ENCODE measurements at regions not wholly inside any gene's neighbourhood (a gene's known extent, or its start where the extent isn't known, plus 50 kb on each side); places are given as distances from the start of the nearest gene placed in this dataset.

DNA sequence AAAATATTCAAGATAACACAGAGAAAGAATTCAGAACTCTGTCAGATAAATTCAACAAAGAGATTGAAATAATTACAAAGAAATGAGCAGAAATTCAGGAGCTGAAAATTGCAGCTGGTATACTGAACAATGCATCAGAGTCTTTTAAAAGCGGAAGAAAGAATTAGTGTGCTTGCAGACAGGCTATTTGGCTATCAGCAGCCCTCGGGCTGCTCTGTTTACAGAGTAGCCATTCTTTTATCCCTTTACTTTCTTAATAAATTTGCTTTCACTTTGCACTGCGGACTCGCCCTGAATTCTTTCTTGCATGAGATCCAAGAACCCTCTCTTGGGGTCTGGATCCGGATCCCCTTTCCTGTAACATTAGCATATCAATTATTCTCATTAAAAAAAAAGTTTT is 1040.0 kb downstream of the SORCS3 start:
- H3K27ac ChIP-seq (ENCODE audit: low read depth), result no peak overlapping the region
- no peak overlapping the region for H3K4me2 ChIP-seq
- H3K4me1 Mint-ChIP-seq, result peaks cover 36% of the 10 kb centered on the region
- no peak for TF ChIP-seq EZH2phosphoT487 (IDR thresholded peaks at IDR 0.05; ENCODE audit: unreplicated experiment)
- no peak for TF ChIP-seq REST (IDR thresholded peaks at IDR 0.05; ENCODE audit: unreplicated experiment)
- TF ChIP-seq, protein P1, sequence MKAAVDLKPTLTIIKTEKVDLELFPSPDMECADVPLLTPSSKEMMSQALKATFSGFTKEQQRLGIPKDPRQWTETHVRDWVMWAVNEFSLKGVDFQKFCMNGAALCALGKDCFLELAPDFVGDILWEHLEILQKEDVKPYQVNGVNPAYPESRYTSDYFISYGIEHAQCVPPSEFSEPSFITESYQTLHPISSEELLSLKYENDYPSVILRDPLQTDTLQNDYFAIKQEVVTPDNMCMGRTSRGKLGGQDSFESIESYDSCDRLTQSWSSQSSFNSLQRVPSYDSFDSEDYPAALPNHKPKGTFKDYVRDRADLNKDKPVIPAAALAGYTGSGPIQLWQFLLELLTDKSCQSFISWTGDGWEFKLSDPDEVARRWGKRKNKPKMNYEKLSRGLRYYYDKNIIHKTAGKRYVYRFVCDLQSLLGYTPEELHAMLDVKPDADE (IDR thresholded peaks at IDR 0.05), result no peak
- TF ChIP-seq EZH2 (IDR thresholded peaks at IDR 0.05; ENCODE audit: low read depth, unreplicated experiment), result no peak
- no peak for TF ChIP-seq CREB1 (CRISPR knock-in tag; IDR thresholded peaks at IDR 0.05; ENCODE audit: low read depth)
- no peak for TF ChIP-seq ZNF462 (CRISPR knock-in tag; IDR thresholded peaks at IDR 0.05)
- TF ChIP-seq, protein P2, sequence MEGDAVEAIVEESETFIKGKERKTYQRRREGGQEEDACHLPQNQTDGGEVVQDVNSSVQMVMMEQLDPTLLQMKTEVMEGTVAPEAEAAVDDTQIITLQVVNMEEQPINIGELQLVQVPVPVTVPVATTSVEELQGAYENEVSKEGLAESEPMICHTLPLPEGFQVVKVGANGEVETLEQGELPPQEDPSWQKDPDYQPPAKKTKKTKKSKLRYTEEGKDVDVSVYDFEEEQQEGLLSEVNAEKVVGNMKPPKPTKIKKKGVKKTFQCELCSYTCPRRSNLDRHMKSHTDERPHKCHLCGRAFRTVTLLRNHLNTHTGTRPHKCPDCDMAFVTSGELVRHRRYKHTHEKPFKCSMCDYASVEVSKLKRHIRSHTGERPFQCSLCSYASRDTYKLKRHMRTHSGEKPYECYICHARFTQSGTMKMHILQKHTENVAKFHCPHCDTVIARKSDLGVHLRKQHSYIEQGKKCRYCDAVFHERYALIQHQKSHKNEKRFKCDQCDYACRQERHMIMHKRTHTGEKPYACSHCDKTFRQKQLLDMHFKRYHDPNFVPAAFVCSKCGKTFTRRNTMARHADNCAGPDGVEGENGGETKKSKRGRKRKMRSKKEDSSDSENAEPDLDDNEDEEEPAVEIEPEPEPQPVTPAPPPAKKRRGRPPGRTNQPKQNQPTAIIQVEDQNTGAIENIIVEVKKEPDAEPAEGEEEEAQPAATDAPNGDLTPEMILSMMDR (conservative IDR thresholded peaks at IDR 0.05; ENCODE audit: low read depth in 2 of 2), result no peak
- TF ChIP-seq JUNB (IDR thresholded peaks at IDR 0.05; ENCODE audit: unreplicated experiment), result no peak
- TF ChIP-seq ZNF114 (CRISPR knock-in tag; IDR thresholded peaks at IDR 0.05), result no peak
- TF ChIP-seq ZNF331 (CRISPR knock-in tag; IDR thresholded peaks at IDR 0.05; ENCODE audit: low read depth), result no peak
- H3K9me3 Mint-ChIP-seq, result peaks cover 24% of the 10 kb centered on the region
- H3K36me3 ChIP-seq (ENCODE audit: insufficient read depth), result 0 out of 2 replicates have a peak, but pooled peaks cover 8% of the 10 kb centered on the region
- no peaks in the 10 kb centered on the region for H3K79me2 ChIP-seq (replicated peaks; ENCODE audit: insufficient read depth)
- no peaks in the 10 kb centered on the region for H3F3A ChIP-seq (replicated peaks; ENCODE audit: low read depth)
- no peaks in the 10 kb centered on the region for H3K27me3 ChIP-seq (ENCODE audit: insufficient read depth)
- H3K4me1 ChIP-seq (ENCODE audit: insufficient read depth), result peaks cover 33% of the 10 kb centered on the region
- ATAC-seq (no peak), DNase-seq (ENCODE audit: low spot score) (no peak)
- peaks cover 13% of the 10 kb centered on the region; the same call in 1 of the 2 replicates for H3K9me2 ChIP-seq (ENCODE audit: insufficient read depth)
- H3K4me3 ChIP-seq, result no peak overlapping the region
- H2AFZ ChIP-seq, result no peak overlapping the region
- H4K20me1 ChIP-seq (replicated peaks; ENCODE audit: insufficient read depth), result no peaks in the 10 kb centered on the region
- no peaks in the 10 kb centered on the region for H3K27me3 Mint-ChIP-seq (ENCODE audit: insufficient read depth, low read depth, poor library complexity)
- peaks cover 28% of the 10 kb centered on the region for H3K36me3 Mint-ChIP-seq (ENCODE audit: low read depth)
- H3K4me3 Mint-ChIP-seq, result no peak overlapping the region
- peak overlapping the region; percentile 35; the same call in 1 of the 2 replicates for H3K27ac Mint-ChIP-seq

Measured in GM23338 (cell line).